AG10803 (cell line): ENCODE measurements at regions not wholly inside any gene's neighbourhood (a gene's known extent, or its start where the extent isn't known, plus 50 kb on each side); places are given as distances from the start of the nearest gene placed in this dataset.

Experiments
- DNase-seq: peaks from one replicate; pipeline ENCODE4 v3.0.0; 2010; ENCODE audit warnings: low read depth
- H3K4me3 ChIP-seq: 2 replicates; pipeline ENCODE4 v1.5.1; 2011; ENCODE audit warnings: mild to moderate bottlenecking, low read length, control low read depth
- TF ChIP-seq, protein P1 (sequence below): conservative IDR thresholded peaks from 2 replicates; pipeline ENCODE4 v1.5.1; 2011; ENCODE audit warnings: mild to moderate bottlenecking, low read length, control low read depth, inconsistent platforms

DNA sequence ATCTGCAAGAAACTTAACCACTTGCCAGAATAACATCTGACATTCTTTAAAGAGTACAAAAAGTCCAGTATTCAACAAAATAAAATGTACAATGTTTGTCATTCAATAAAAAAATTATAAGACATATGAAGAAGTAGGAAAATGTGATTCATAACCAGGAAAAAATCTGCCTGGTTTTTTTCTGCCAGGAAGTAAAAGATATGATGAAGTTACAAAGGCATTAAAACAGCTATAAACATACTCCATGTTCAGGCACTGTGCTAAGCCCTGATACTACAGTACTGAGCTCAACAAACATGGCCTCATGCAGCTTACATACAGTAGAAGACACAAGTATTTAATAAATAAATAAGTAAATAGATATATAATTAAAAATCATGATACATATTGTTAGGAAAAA, 178.4 kb upstream of the STT3B start:
- no peak for DNase-seq
- H3K4me3 ChIP-seq, result no peak overlapping the region
- TF ChIP-seq, protein P1, sequence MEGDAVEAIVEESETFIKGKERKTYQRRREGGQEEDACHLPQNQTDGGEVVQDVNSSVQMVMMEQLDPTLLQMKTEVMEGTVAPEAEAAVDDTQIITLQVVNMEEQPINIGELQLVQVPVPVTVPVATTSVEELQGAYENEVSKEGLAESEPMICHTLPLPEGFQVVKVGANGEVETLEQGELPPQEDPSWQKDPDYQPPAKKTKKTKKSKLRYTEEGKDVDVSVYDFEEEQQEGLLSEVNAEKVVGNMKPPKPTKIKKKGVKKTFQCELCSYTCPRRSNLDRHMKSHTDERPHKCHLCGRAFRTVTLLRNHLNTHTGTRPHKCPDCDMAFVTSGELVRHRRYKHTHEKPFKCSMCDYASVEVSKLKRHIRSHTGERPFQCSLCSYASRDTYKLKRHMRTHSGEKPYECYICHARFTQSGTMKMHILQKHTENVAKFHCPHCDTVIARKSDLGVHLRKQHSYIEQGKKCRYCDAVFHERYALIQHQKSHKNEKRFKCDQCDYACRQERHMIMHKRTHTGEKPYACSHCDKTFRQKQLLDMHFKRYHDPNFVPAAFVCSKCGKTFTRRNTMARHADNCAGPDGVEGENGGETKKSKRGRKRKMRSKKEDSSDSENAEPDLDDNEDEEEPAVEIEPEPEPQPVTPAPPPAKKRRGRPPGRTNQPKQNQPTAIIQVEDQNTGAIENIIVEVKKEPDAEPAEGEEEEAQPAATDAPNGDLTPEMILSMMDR, result no peak

DNA sequence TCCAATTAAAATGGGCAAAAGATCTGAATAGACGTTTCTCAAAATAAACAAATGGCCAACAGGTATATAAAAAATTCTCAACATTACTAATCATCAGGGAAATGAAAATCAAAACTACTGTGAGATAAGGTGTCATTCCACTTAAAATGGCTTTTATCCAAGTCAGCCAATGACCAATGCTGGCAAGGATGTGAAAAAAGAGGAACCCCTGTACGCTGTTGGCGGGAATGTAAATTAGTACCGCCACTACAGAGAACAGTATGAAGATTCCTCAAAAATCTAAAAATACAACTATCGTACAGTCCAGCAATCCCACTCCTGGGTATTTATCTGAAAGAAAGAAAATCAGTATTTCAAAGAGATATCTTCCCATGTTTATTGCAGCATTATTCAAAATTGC, 176.9 kb upstream of the STT3B start:
- H3K4me3 ChIP-seq, result no peak overlapping the region
- DNase-seq, result no peak
- TF ChIP-seq, protein P1, result no peak

DNA sequence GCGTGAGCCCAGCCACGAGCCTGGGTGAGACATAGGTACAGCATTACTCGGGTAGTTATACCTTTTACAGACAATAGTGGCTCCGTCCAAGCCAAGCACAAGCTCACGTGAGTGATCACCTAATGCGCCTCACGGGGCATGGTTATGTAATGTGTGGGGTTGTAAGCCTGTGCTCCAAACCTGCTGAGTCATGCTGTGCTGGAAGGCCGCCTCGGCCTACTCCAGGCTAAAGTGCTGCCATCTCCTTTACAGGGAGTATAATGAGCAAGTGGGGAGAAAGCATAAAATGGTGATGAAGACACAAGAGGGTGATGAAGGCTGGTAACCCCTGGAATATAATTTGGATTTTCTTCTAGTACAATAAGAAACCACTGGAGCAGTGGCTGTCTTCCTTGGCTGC, 175.8 kb upstream of the STT3B start:
- H3K4me3 ChIP-seq, result no peak overlapping the region
- TF ChIP-seq, protein P1, result no peak
- peak; percentile 36 for DNase-seq

DNA sequence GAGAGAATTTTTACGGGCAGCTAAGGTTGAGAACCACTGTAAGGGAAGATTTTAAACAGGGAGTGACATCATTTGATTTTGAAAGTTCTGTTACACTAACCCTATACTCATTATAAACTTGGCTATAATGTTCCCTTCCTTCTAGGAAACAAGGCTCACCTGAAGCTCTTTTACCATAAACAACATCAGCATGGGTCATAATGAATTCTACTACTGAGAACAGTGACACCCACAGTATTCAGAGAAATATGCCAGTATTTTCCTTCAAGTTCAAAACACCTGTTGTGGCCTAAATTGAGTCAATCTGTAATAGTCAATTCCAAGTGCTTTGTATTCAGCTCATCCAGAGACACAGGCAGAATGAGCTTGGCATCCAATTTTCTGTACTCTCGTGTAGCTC, 175.3 kb upstream of the STT3B start:
- no peak for DNase-seq
- no peak overlapping the region for H3K4me3 ChIP-seq
- TF ChIP-seq, protein P1, result no peak

DNA sequence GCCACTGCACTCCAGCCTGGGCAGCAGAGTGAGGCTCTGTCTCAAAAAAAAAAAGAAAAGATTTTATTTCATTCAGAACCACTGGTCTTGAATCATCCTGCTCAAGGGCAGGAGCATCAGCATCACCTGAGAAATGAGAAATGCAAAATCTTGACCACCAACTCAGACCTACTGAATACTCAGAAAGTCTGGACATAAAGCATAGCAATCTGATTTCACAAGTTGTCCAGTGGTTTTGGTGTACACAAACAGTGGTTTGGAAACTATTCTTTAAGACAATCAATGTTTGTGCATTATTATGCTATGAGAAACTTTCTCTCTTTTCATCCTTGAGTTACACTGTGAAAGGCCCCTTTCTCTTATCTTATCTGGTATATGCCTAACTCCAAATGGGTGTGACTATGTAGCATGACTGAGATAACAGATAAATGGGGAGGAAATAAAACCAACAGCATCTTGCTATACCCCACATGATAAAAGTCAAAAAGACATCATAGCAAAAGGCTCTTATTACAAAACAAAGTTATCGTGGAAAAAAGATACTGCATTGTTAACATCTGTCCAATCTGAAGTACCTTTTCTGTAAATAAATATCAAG, 174.2 kb upstream of the STT3B start:
- no peak for DNase-seq
- H3K4me3 ChIP-seq, result no peak overlapping the region
- TF ChIP-seq, protein P1, result no peak

DNA sequence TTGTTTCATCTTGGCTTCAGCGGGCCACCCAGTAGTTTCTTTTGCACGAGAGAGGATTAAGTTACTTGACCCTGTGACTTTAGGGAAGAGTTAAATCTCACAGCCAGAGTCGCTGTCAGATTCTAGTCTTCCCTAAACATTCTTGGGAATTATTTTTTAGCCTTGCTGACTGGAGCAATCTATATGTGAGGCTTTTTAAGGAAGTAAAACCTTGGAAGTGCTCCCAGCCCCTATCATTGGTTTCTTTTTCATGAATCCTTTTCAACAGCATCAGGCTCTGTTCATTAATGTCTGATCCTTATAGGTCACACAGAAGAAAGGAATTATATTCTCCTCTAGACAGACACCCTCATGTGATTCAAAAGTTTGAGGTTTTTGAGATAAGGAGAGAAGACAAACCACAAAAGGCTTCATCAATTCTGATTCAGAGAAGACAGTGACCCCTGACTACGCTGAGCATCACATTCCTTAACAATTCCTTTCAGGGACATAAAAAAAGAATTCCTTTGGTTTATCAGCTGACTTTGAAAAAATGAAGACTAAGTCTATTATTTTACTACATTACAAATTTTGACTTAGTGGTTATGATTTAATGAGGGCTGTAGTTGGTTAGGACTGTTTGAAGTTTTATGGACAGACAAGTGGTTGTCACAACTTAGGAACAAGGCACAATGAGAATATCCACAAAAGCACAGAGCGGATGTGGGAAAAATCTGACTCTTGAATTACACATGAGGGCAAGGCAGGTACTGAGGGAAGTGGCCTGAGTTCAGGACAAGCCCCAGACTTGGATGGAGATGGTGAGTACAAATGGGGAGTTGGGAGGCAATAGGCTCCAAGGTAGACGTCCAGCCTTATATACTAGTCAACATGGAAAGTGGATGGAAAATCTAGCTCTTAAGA, 171.1 kb upstream of the STT3B start:
- DNase-seq, result peak; percentile 82
- peak overlapping the region; percentile 17; the same call in 1 of the 2 replicates for H3K4me3 ChIP-seq
- TF ChIP-seq, protein P1, result no peak

DNA sequence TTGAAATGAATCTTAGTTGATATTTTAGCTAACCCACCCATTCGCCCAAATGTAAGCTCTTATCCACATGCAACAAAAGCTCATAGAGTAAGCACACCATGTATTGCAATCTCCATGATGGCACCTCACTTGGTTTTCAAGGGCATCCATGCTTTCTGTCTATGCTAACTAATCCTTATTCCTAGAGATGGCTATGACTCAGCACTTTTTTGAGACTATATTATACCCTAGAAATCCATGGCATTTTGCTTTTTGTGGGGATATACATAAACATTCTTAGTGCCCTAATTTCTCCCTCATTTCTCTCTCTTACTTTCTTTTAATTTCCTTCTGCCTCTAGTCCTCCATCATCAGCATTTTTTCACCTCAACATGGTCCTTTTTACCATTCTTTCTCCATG, 168.5 kb upstream of the STT3B start:
- TF ChIP-seq, protein P1, result no peak
- DNase-seq, result no peak

More for the DNA sequence above, 168.5 kb upstream of the STT3B start:
- H3K4me3 ChIP-seq, result no peak overlapping the region
